ENCODE measurements at regions not wholly inside any gene's neighbourhood (a gene's known extent, or its start where the extent isn't known, plus 50 kb on each side); places are given as distances from the start of the nearest gene placed in this dataset.

GRCh38 chr6:156395276-156395675, 381.9 kb upstream of the ARID1B start:
- H3K36me3 Mint-ChIP-seq: no peaks in the 10 kb centered on the region
- peaks cover 66% of the 10 kb centered on the region for H3K4me1 Mint-ChIP-seq (ENCODE audit: low read depth)
- H3K27me3 Mint-ChIP-seq: no peaks in the 10 kb centered on the region
- H3K9me3 Mint-ChIP-seq (ENCODE audit: low read depth): no peaks in the 10 kb centered on the region
- H3K27ac Mint-ChIP-seq: no peak overlapping the region
- peak overlapping the region; percentile 79 for H3K4me3 Mint-ChIP-seq

DNA sequence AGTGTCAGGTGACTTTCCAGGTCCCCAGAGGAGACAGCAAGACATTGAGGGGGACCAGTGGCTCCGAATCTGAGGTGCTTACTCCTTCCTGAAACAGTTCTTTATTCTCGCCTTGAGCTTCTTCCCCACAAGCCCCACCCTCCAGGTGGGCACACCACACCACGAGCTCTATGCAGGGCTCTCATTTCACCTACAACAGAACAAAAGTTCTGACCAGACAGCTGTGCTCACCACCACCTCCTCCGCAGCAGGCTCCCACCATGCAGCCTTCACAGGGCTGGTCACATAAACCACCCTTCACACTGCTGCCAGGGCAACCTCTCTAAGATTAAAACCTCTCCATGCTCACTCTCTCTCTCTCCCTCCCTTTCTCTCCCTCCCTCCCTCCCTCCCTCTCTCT, 384.5 kb upstream of the ARID1B start:
- Mint-ChIP-seq H3K4me3 (no peak overlapping the region), H3K9me3 (ENCODE audit: low read depth) (no peaks in the 10 kb centered on the region), H3K4me1 (ENCODE audit: low read depth) (peaks cover 53% of the 10 kb centered on the region), H3K27ac (peak overlapping the region; percentile 74), H3K36me3 (no peaks in the 10 kb centered on the region), H3K27me3 (no peaks in the 10 kb centered on the region)

DNA sequence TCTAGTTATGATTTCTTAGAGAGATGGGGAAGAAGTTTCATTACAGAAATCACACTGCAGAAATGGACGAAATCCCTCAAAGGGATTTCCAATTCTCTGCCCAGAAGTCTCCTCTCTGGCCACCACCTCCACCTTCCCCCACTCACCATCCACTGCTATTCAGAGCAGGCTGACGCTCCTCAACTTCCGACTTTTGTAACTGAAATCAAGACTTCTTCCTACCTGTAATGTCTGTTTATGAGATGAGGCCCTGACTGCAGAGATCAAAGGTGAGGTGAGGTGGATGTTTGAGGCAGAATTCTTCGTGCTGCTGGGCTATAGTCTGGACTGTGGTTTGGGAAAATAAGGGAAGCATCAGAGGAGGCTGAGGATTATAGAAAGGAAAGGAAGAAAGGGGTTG, 385.2 kb upstream of the ARID1B start:
- H3K4me1 Mint-ChIP-seq (ENCODE audit: low read depth): peaks cover 48% of the 10 kb centered on the region
- H3K9me3 Mint-ChIP-seq (ENCODE audit: low read depth): no peaks in the 10 kb centered on the region
- H3K4me3 Mint-ChIP-seq: no peak overlapping the region
- H3K27me3 Mint-ChIP-seq: no peaks in the 10 kb centered on the region
- H3K27ac Mint-ChIP-seq: no peak overlapping the region
- no peaks in the 10 kb centered on the region for H3K36me3 Mint-ChIP-seq

GRCh38 chr6:156391061-156391672, 386.0 kb upstream of the ARID1B start:
- no peaks in the 10 kb centered on the region for H3K27me3 Mint-ChIP-seq
- peaks cover 42% of the 10 kb centered on the region for H3K4me1 Mint-ChIP-seq (ENCODE audit: low read depth)
- no peaks in the 10 kb centered on the region for H3K36me3 Mint-ChIP-seq
- no peak overlapping the region for H3K4me3 Mint-ChIP-seq
- H3K9me3 Mint-ChIP-seq (ENCODE audit: low read depth): no peaks in the 10 kb centered on the region
- H3K27ac Mint-ChIP-seq: no peak overlapping the region

DNA sequence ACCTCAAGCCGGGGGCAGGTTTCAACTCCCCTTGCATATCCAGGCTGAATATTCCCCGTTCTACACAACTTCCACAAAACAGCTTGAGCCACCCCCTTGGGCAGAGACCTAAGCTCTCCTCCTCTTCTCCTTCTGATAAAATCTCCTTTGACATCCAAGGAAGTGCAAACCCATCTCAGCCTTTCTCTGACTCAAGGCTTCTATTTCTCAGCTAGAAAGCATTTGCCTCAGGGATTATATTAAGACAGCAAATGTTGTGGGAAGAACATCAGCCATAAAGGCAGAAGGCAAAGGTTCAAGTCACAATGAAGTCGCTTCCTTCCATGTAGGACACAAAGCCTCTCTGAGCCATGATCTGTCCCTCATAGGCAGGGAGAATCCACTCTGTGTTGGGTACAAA, 386.6 kb upstream of the ARID1B start:
- H3K27me3 Mint-ChIP-seq: no peaks in the 10 kb centered on the region
- H3K27ac Mint-ChIP-seq: no peak overlapping the region
- H3K36me3 Mint-ChIP-seq: no peaks in the 10 kb centered on the region
- H3K9me3 Mint-ChIP-seq (ENCODE audit: low read depth): no peaks in the 10 kb centered on the region
- H3K4me3 Mint-ChIP-seq: no peak overlapping the region
- H3K4me1 Mint-ChIP-seq (ENCODE audit: low read depth): peaks cover 37% of the 10 kb centered on the region

DNA sequence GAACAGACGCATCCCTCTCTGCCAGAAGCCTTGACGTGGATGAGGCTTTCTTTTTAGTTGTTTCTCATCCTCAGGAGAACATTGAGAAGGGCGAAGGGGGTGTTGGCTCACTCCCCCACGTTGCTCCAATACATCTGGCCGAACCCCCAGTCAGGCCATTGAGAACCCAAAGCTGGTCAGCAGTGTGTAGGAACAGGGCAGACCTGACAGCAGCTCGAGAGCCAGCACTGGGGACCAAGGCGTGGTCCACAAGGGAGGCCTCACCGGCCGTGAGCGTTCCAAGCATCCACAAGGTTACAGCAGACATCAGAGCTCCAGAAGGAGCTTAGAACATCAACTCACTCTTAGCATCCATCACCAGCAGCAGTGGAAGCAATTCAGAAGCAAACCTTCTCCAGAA, 387.9 kb upstream of the ARID1B start:
- no peak overlapping the region for H3K4me3 Mint-ChIP-seq
- H3K36me3 Mint-ChIP-seq: no peaks in the 10 kb centered on the region
- peaks cover 27% of the 10 kb centered on the region for H3K4me1 Mint-ChIP-seq (ENCODE audit: low read depth)
- no peaks in the 10 kb centered on the region for H3K9me3 Mint-ChIP-seq (ENCODE audit: low read depth)
- no peak overlapping the region for H3K27ac Mint-ChIP-seq
- no peaks in the 10 kb centered on the region for H3K27me3 Mint-ChIP-seq

GRCh38 chr6:156387472-156387871, 389.7 kb upstream of the ARID1B start:
- Mint-ChIP-seq H3K9me3 (ENCODE audit: low read depth) (no peaks in the 10 kb centered on the region), H3K27ac (no peak overlapping the region), H3K4me3 (no peak overlapping the region), H3K36me3 (no peaks in the 10 kb centered on the region), H3K4me1 (ENCODE audit: low read depth) (peaks cover 14% of the 10 kb centered on the region), H3K27me3 (no peaks in the 10 kb centered on the region)

- H3K4me3 Mint-ChIP-seq: no peak overlapping the region
- no peak overlapping the region for H3K27ac Mint-ChIP-seq
- H3K36me3 Mint-ChIP-seq: no peaks in the 10 kb centered on the region
- no peaks in the 10 kb centered on the region for H3K4me1 Mint-ChIP-seq (ENCODE audit: low read depth)
- no peaks in the 10 kb centered on the region for H3K27me3 Mint-ChIP-seq
- H3K9me3 Mint-ChIP-seq (ENCODE audit: low read depth): no peaks in the 10 kb centered on the region
Measured at GRCh38 chr6:156383059-156383458, 394.1 kb upstream of the ARID1B start.

DNA sequence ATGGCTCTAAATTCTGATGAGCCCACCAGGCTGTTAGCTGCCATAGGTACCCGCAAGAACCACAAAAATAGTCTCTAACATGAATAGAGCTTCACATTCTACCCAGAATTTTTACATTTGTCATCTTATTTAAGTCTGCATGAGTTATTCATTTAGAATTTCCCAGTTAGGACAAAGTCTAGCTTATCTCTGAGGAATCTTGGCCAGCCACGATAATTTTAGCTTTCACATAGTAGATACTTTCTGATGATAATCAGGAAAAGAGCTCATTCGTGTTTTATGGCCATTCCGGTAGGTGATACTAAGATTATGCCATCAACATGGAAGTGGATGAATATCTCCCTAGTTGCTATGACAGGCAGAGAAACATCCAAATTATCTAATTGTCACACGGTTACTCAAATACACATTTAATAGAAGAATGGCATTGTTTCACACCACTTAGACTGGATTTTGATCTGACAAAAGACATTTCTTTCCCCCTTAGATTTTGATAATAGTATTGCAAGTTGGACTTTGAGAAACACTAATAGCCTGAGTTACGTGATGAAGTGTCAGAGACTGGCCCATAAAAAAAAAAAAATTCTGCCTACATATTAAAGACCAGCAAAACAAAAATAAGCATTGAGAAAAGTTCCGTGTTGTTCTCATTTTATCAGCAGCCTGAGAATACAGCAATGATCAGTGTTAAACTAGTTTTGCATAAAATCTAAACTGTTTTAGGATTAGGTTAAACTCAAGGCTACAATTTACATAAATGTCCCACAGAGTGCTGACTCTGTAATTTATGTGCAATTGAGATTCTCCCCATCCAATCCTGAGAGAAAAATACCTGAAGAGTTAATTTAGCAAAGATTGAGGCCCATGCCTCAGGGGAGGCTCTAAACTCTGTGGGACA, 397.5 kb upstream of the ARID1B start:
- Mint-ChIP-seq H3K4me1 (ENCODE audit: low read depth) (no peaks in the 10 kb centered on the region), H3K36me3 (no peaks in the 10 kb centered on the region), H3K27me3 (no peaks in the 10 kb centered on the region), H3K9me3 (ENCODE audit: low read depth) (no peaks in the 10 kb centered on the region), H3K4me3 (no peak overlapping the region), H3K27ac (no peak overlapping the region)

DNA sequence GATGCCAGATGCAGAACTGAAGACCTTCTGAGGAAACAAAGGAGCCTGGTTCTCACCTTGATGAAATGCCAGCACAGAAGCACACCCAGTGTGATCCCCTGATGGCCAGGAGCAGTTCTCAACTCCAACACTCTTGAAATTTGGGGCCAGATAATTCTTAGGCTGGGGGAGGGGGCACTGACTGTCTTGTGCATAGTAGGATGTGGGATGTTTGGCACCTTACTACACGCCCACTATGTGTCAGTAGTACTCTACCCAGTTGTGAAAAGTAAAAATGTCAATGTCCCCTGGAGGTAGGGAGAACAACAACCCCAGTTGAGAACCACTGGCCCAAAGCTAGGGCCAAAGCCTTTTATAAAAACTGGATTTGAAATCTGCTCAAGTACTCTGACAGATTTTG, 398.3 kb upstream of the ARID1B start:
- no peaks in the 10 kb centered on the region for H3K27me3 Mint-ChIP-seq
- no peak overlapping the region for H3K4me3 Mint-ChIP-seq
- H3K27ac Mint-ChIP-seq: no peak overlapping the region
- no peaks in the 10 kb centered on the region for H3K36me3 Mint-ChIP-seq
- H3K4me1 Mint-ChIP-seq (ENCODE audit: low read depth): no peaks in the 10 kb centered on the region
- H3K9me3 Mint-ChIP-seq (ENCODE audit: low read depth): no peaks in the 10 kb centered on the region

DNA sequence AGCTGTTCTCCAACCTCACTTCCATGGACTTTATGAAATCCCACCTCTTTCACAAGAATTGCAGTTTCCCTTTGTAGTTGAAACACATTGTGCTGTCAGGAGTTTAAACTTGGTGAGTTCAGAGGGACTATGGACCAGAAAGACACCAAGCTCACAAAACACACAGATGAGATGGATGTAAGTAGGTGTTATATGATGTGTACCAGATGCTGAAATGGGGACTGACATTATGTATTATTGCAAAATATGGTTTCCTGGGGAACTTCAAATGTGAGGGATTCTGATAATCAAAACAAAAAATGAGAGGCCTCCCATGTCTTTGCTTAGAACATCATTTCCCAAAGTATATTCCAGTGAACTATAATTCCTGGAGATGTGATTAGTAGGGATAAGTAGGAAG, 401.1 kb upstream of the ARID1B start:
- H3K4me1 Mint-ChIP-seq (ENCODE audit: low read depth): no peaks in the 10 kb centered on the region
- H3K27me3 Mint-ChIP-seq: no peaks in the 10 kb centered on the region
- H3K27ac Mint-ChIP-seq: no peak overlapping the region

DNA sequence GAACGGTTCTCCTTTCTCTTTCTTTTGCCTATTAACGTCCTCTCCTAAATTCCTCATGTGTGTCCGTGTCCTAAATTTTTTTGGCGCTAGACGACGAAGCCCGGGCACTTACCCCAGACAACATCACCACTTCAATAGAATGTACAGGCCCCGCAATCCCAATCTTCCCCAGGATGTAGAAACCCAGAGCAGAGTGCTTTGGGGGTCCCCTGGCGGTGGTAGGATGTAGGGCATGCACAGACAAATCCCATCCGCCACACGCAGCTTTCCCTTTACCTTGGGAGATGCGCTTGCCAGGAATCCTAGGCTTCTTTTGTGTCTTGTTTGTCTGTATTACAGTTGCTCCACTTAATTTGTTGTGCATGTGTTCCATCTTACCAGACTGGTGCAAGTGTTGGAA, 417.3 kb upstream of the ARID1B start:
- no peaks in the 10 kb centered on the region for H3K9me3 Mint-ChIP-seq (ENCODE audit: low read depth)

More for the DNA sequence above, 401.1 kb upstream of the ARID1B start:
- Mint-ChIP-seq H3K9me3 (ENCODE audit: low read depth) (no peaks in the 10 kb centered on the region), H3K36me3 (peaks cover 2% of the 10 kb centered on the region), H3K4me3 (no peak overlapping the region)

GRCh38 chr6:156352861-156353260, 424.3 kb upstream of the ARID1B start:
- H3K36me3 Mint-ChIP-seq: no peaks in the 10 kb centered on the region
- H3K27ac Mint-ChIP-seq: no peak overlapping the region
- no peaks in the 10 kb centered on the region for H3K4me1 Mint-ChIP-seq (ENCODE audit: low read depth)
- H3K27me3 Mint-ChIP-seq: no peaks in the 10 kb centered on the region
- H3K4me3 Mint-ChIP-seq: no peak overlapping the region
- no peaks in the 10 kb centered on the region for H3K9me3 Mint-ChIP-seq (ENCODE audit: low read depth)

More for the DNA sequence above, 417.3 kb upstream of the ARID1B start:
- Mint-ChIP-seq H3K27ac (no peak overlapping the region), H3K27me3 (no peaks in the 10 kb centered on the region), H3K4me1 (ENCODE audit: low read depth) (no peaks in the 10 kb centered on the region), H3K4me3 (no peak overlapping the region), H3K36me3 (no peaks in the 10 kb centered on the region)

DNA sequence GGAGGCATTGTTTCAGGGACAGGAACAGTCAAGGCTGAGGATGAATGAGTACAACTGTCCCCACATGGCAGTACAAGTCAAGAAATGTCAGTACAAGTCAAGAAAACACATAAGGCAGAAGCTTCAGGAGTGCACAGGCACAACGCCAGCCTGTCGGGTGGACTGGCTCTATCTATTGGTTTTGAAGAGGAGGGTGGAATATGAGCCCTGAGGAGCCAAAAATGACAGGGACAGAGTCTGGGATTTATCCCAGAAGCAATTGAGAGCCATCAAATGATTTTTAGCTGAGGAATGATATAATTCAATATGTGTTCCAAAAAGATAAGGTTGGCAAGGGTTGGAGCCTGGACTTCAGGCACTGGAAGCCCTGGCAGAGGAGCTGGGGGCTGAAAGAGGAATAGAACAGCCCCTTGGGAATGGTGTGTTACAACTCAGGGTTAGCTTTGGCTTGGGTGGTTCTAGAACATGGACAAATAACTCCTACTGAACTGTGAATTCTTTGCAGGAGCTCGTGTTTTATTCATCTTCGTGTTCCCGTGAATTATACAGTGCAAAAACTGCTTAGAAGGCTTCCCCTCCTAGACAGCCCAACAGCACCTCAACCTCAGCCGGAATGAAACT, 425.7 kb upstream of the ARID1B start:
- Mint-ChIP-seq H3K27ac (no peak overlapping the region), H3K4me3 (no peak overlapping the region), H3K4me1 (ENCODE audit: low read depth) (no peaks in the 10 kb centered on the region)

GRCh38 chr6:156350337-156350736, 426.8 kb upstream of the ARID1B start:
- H3K27me3 Mint-ChIP-seq: peaks cover 2% of the 10 kb centered on the region
- H3K36me3 Mint-ChIP-seq: no peaks in the 10 kb centered on the region
- H3K4me1 Mint-ChIP-seq (ENCODE audit: low read depth): no peaks in the 10 kb centered on the region
- no peak overlapping the region for H3K27ac Mint-ChIP-seq
- no peaks in the 10 kb centered on the region for H3K9me3 Mint-ChIP-seq (ENCODE audit: low read depth)
- H3K4me3 Mint-ChIP-seq: no peak overlapping the region

More for the DNA sequence above, 425.7 kb upstream of the ARID1B start:
- H3K9me3 Mint-ChIP-seq (ENCODE audit: low read depth): no peaks in the 10 kb centered on the region
- no peaks in the 10 kb centered on the region for H3K27me3 Mint-ChIP-seq
- no peaks in the 10 kb centered on the region for H3K36me3 Mint-ChIP-seq

All from activated naive CD8-positive, alpha-beta T cell (primary cell).